ENCODE measurements at regions not wholly inside any gene's neighbourhood (a gene's known extent, or its start where the extent isn't known, plus 50 kb on each side); places are given as distances from the start of the nearest gene placed in this dataset.

GRCh38 chr1:104189207-104189606 is 439.5 kb downstream of the AMY1C start:
- Histone ChIP-seq H3K27me3 (ENCODE audit: insufficient read depth, low read length, poor library complexity) (no peaks in the 10 kb centered on the region), H3K4me3 (ENCODE audit: low read depth in 1 of 2, low read length in 2 of 2) (no peak overlapping the region), H4K20me1 (ENCODE audit: insufficient read depth, low read length) (no peaks in the 10 kb centered on the region), H3K4me1 (ENCODE audit: insufficient read depth, low read length) (no peaks in the 10 kb centered on the region), H2AFZ (ENCODE audit: low read depth, low read length) (no peak overlapping the region), H3K4me2 (ENCODE audit: insufficient read depth, low read length) (no peak overlapping the region), H3K36me3 (ENCODE audit: insufficient read depth, low read length) (no peaks in the 10 kb centered on the region), H3K9me3 (ENCODE audit: insufficient read depth, low read length, severe bottlenecking) (no peaks in the 10 kb centered on the region), H3K9ac (ENCODE audit: low read depth, low read length) (no peak overlapping the region), H3K79me2 (ENCODE audit: insufficient read depth, low read length) (no peaks in the 10 kb centered on the region), H3K27ac (ENCODE audit: low read length) (no peak overlapping the region)
- DNase-seq = no peak
- no peak for TF ChIP-seq EZH2 (IDR thresholded peaks at IDR 0.05; ENCODE audit: borderline replicate concordance, low read depth, low read length, severe bottlenecking)
- TF ChIP-seq CTCF (IDR thresholded peaks at IDR 0.05; ENCODE audit: borderline replicate concordance, extremely low read depth, low read length, poor library complexity, severe bottlenecking) = no peak
- ATAC-seq (ENCODE audit: insufficient read depth, low read depth) = no peak

- H3K36me3 ChIP-seq (ENCODE audit: insufficient read depth, low read length) = no peaks in the 10 kb centered on the region
- H3K79me2 ChIP-seq (ENCODE audit: insufficient read depth, low read length) = no peaks in the 10 kb centered on the region
- H2AFZ ChIP-seq (ENCODE audit: low read depth, low read length) = no peak overlapping the region
- no peaks in the 10 kb centered on the region for H3K4me1 ChIP-seq (ENCODE audit: insufficient read depth, low read length)
- H3K27me3 ChIP-seq (ENCODE audit: insufficient read depth, low read length, poor library complexity) = no peaks in the 10 kb centered on the region
- TF ChIP-seq CTCF (IDR thresholded peaks at IDR 0.05; ENCODE audit: borderline replicate concordance, extremely low read depth, low read length, poor library complexity, severe bottlenecking) (no peak), EZH2 (IDR thresholded peaks at IDR 0.05; ENCODE audit: borderline replicate concordance, low read depth, low read length, severe bottlenecking) (no peak)
- ATAC-seq (ENCODE audit: insufficient read depth, low read depth) = no peak
- DNase-seq = no peak
- no peak overlapping the region for H3K4me3 ChIP-seq (ENCODE audit: low read depth in 1 of 2, low read length in 2 of 2)
- no peak overlapping the region for H3K4me2 ChIP-seq (ENCODE audit: insufficient read depth, low read length)
- no peaks in the 10 kb centered on the region for H4K20me1 ChIP-seq (ENCODE audit: insufficient read depth, low read length)
- H3K27ac ChIP-seq (ENCODE audit: low read length) = no peak overlapping the region
- H3K9me3 ChIP-seq (ENCODE audit: insufficient read depth, low read length, severe bottlenecking) = no peaks in the 10 kb centered on the region
- H3K9ac ChIP-seq (ENCODE audit: low read depth, low read length) = no peak overlapping the region
Measured at GRCh38 chr1:104190821-104191220, 441.1 kb downstream of the AMY1C start.

- no peak overlapping the region for H2AFZ ChIP-seq (ENCODE audit: low read depth, low read length)
- no peak overlapping the region for H3K27ac ChIP-seq (ENCODE audit: low read length)
- H3K4me2 ChIP-seq (ENCODE audit: insufficient read depth, low read length) = no peak overlapping the region
- no peaks in the 10 kb centered on the region for H3K36me3 ChIP-seq (ENCODE audit: insufficient read depth, low read length)
- no peaks in the 10 kb centered on the region for H4K20me1 ChIP-seq (ENCODE audit: insufficient read depth, low read length)
- no peak for DNase-seq
- no peaks in the 10 kb centered on the region for H3K4me1 ChIP-seq (ENCODE audit: insufficient read depth, low read length)
- no peak overlapping the region for H3K9ac ChIP-seq (ENCODE audit: low read depth, low read length)
- no peak for ATAC-seq (ENCODE audit: insufficient read depth, low read depth)
- no peaks in the 10 kb centered on the region for H3K9me3 ChIP-seq (ENCODE audit: insufficient read depth, low read length, severe bottlenecking)
- no peaks in the 10 kb centered on the region for H3K79me2 ChIP-seq (ENCODE audit: insufficient read depth, low read length)
- TF ChIP-seq EZH2 (IDR thresholded peaks at IDR 0.05; ENCODE audit: borderline replicate concordance, low read depth, low read length, severe bottlenecking) (no peak), CTCF (IDR thresholded peaks at IDR 0.05; ENCODE audit: borderline replicate concordance, extremely low read depth, low read length, poor library complexity, severe bottlenecking) (no peak)
- H3K4me3 ChIP-seq (ENCODE audit: low read depth in 1 of 2, low read length in 2 of 2) = no peak overlapping the region
- H3K27me3 ChIP-seq (ENCODE audit: insufficient read depth, low read length, poor library complexity) = no peaks in the 10 kb centered on the region
Measured at GRCh38 chr1:104195395-104195794, 445.7 kb downstream of the AMY1C start.

- H2AFZ ChIP-seq (ENCODE audit: low read depth, low read length) = no peak overlapping the region
- H3K4me2 ChIP-seq (ENCODE audit: insufficient read depth, low read length) = no peak overlapping the region
- no peak overlapping the region for H3K4me3 ChIP-seq (ENCODE audit: low read depth in 1 of 2, low read length in 2 of 2)
- H3K4me1 ChIP-seq (ENCODE audit: insufficient read depth, low read length) = no peaks in the 10 kb centered on the region
- H3K9ac ChIP-seq (ENCODE audit: low read depth, low read length) = no peak overlapping the region
- no peaks in the 10 kb centered on the region for H3K79me2 ChIP-seq (ENCODE audit: insufficient read depth, low read length)
- no peaks in the 10 kb centered on the region for H3K27me3 ChIP-seq (ENCODE audit: insufficient read depth, low read length, poor library complexity)
- DNase-seq (no peak), ATAC-seq (ENCODE audit: insufficient read depth, low read depth) (no peak)
- H3K9me3 ChIP-seq (ENCODE audit: insufficient read depth, low read length, severe bottlenecking) = peaks cover 4% of the 10 kb centered on the region
- H3K36me3 ChIP-seq (ENCODE audit: insufficient read depth, low read length) = no peaks in the 10 kb centered on the region
- TF ChIP-seq EZH2 (IDR thresholded peaks at IDR 0.05; ENCODE audit: borderline replicate concordance, low read depth, low read length, severe bottlenecking) = no peak
- no peak for TF ChIP-seq CTCF (IDR thresholded peaks at IDR 0.05; ENCODE audit: borderline replicate concordance, extremely low read depth, low read length, poor library complexity, severe bottlenecking)
- H4K20me1 ChIP-seq (ENCODE audit: insufficient read depth, low read length) = no peaks in the 10 kb centered on the region
- no peak overlapping the region for H3K27ac ChIP-seq (ENCODE audit: low read length)
Measured at GRCh38 chr1:104196136-104196535, 446.4 kb downstream of the AMY1C start.
